ENCODE measurements at regions not wholly inside any gene's neighbourhood (a gene's known extent, or its start where the extent isn't known, plus 50 kb on each side); places are given as distances from the start of the nearest gene placed in this dataset.
A peak's percentile ranks its signal among the peaks of the same experiment; 100 is the strongest.
"Not testable (repeated sequence)": the region's sequence is repeated elsewhere in the genome, so short reads cannot be mapped to it uniquely, and the experiment has no call there.

DNA sequence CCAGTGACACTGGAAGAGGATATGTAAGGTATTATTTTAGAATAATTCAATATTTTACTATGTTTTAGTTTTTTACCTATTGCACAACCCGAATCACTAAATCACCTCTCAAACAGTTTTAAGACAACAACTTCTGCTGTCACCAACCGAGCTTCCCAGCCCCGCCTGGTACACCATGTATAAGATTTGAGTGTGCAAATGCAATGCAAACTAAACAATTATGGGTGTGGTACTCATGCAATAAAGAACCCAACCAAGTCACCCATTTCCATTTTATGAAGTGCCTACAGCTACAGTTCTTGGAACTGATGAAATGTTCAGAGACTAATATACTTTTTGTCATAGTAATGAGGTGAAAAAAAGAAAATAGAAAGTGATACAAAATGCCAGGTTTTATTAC, 256.2 kb downstream of the TAFA4 start:
- DNase-seq: no peak

- DNase-seq: no peak
Observed at GRCh38 chr3:68667346-68667745, 265.0 kb downstream of the TAFA4 start.

- DNase-seq: no peak
Observed at GRCh38 chr3:68666429-68667136, 265.8 kb downstream of the TAFA4 start.

GRCh38 chr3:68664276-68664675, 268.1 kb downstream of the TAFA4 start:
- no peak for DNase-seq

DNA sequence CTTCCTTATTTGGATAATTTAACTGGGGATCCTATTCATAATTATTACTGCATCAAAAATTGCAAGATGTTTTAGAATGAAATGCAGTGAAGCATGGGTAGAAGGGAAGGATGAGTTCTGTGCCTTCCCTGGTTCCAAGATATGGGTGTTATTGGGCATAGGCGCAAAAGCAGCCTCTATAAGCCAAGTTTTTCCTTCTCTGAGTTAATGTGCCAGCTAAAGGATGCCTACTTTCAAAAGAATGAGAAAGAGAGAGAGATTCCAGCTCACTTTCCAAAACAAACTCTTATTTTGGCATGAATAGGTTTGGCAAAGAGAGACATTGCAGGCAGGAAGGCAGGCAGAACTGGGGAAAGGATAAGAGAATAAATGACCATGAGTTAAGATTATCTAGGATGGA, 270.2 kb downstream of the TAFA4 start:
- no peak for DNase-seq

DNA sequence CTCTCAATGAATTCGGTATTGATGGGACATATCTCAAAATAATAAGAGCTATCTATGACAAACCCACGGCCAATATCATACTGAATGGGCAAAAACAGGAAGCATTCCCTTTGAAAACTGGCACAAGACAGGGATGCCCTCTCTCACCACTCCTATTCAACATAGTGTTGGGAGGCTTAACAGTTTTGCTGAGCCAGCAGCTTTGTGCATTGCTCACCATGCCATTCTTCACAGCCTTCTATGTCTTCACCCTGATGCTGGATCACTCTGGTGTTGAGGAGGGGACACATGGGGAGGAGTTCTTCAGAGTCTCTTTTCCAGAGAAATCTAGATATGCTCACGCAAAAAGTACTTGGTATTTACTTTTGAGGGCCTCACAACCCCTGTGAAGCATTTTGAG, 281.7 kb downstream of the TAFA4 start:
- not testable (repeated sequence) for DNase-seq

DNA sequence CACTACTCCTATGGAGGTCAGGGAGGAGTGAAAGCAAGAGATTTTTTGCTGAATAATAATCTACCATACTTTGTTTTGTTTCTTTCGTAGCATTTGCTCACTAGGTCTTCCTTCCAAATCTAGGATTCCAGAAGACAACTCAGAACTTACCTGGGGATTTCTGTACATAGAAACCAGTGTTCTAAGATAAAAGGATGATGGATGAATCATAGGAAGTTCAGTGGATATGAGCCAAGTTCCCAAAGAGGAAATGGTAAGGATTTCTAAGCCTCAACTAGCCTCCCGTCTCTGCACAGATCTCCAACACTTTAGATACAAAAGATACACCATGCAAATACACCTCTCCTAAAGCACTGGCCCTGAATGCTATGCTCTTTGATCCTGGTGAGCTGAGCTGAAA, 283.9 kb downstream of the TAFA4 start:
- no peak for DNase-seq

DNA sequence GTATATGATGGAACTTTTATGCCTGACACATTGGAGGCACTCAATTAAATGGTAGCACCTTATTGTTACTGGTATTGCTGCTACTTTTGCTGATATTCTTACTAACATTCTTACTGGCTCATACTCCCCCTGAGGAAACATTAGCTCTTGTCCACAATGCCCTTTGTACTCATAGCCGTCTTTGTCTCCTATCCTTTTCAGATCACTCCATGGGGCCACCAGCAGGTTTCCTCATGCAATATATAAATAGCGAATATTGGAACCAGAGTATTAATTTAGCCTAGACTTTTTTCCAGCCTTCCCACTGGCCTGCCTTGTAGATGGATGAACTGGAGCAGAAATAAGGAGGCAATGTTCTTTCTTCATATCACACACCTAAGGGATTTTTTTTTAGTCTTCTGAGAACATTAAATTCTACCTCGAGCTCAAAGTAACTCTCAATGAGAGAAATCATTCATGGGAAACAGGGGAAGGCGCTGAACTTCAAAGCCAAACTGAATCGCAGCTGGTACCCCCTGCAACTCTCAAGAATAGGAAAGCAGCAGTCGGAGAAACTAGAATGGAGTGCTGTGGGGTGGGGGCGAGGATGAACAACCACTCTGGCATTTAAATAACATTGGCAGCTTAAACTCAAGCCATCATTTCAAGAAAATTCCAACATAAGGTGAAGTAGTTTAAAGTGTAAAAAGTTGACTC, 300.3 kb downstream of the TAFA4 start:
- DNase-seq: no peak

GRCh38 chr3:68620211-68620610, 312.1 kb downstream of the TAFA4 start:
- no peak for DNase-seq

- no peak for DNase-seq
Observed at GRCh38 chr3:68614087-68614486, 318.3 kb downstream of the TAFA4 start.

DNA sequence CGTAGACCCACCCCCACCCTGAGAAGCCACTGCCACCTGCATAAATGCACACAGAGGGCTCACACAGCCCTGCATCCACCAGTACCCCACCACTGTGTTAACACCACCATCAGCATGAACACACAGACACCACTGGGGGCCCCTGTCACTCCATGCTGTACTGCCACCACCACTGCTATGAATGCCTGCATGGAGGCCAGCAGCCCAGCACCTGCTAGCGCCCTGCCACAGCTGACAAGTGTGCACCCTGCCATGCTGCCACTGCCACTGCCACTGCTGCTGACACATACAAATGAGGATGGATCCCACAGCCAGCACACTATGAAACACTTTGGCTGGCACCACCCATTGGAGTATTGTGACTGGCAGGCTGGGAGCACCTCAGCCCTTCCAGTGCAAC, 361.0 kb downstream of the TAFA4 start:
- DNase-seq: no peak

DNA sequence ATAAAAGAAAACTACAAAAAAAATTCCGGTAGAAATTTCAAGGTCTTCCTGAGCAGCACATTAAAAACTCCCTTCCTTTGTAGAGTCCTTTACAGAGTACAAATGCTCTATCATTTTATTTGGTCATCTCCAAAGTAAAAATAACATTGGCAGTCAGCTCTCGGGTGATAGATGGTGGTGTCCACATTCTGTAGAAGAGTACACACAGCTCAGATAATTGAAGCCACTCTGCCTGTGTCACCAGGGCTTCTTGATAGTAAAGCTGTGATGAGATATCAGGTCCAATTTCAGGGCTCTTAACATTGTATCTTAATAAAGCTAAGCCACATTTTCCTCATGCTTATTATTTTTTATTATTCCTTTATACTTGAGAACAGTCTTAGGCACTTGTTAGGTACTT, 371.6 kb downstream of the TAFA4 start:
- DNase-seq: no peak

GRCh38 chr3:68535782-68536181, 396.6 kb downstream of the TAFA4 start:
- DNase-seq: no peak

DNA sequence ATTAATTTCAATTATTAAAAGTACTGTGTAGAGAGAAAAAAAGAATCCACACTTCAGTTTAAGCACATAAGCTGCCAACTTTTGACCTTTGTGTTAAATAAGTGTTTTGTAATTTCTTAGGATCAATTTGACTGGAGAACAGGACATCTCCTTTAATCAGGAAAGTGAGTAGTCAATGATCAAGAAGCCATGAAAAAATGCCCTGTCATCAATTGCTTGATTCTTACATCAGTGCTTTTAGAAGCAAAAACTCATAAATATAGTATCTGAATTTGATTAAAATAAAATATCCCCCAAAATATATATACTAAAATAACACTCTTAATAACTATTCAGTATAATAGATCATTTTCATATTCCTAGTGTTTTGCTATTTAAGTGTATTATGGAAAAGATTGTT, 409.0 kb downstream of the TAFA4 start:
- no peak for DNase-seq

- peak in 1 of 2 experiments; percentile 31 for DNase-seq
Observed at GRCh38 chr3:68515237-68515636, 417.1 kb downstream of the TAFA4 start.

DNA sequence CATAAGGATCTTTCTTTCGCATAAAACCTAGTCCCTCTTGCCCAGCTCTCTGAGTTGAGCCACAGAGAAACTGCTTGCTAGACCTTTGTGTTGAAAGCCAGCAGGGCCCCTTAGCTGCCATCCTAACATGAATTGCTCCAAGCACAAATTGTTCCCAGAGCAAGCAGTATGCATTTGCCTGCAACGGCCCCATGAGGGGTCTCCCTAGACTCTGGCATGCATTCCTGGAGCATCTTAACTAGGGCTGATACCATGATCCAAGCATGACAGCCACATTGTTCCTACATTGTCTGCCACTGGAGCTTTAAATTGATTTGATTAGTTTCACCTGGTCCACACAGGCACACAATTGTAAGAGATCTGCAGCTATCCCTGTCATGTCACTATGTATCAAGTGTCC, 428.1 kb downstream of the TAFA4 start:
- DNase-seq: no peak

DNA sequence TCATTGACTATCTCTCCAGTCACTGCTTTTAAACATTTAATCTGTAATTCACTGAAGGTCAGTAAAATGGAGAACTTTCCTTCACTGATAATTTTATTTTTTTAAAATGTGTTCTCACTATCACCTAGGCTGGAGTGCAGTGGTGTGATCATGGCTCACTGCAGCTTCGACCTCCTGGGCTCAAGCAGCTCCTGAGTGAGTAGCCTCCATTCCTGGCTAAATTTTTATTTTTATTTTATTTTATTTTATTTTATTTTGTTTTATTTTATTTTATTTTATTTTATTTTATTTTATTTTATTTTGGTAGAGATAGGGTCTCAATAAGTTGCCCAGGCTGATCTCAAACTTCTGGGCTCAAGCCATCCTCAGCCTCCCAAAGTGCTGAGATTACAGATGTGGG, 446.5 kb downstream of the TAFA4 start:
- DNase-seq: not testable (repeated sequence)

- DNase-seq: peak in 1 of 2 experiments; percentile 52
Observed at GRCh38 chr3:68485051-68485450, 447.3 kb downstream of the TAFA4 start.

DNA sequence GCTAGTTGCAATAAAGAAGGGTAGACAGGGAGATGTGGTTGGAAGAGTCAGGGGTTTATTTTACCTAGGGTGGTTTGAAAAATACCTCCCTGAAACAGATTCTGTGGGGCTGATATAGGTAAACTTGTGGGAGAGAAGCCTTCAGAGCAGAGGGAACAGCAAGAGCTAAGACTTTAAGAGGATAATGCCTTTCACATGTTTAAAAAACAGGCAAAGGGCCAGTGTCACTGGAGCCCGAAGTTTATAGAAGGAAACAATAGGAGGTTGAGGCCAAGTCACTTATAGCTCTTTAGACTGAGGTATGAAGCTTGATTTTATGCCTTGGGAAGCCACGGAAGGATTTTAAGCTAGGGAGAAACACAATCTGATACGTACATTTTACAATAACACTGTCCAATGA, 448.7 kb downstream of the TAFA4 start:
- peak in 1 of 2 experiments; percentile 11 for DNase-seq

DNA sequence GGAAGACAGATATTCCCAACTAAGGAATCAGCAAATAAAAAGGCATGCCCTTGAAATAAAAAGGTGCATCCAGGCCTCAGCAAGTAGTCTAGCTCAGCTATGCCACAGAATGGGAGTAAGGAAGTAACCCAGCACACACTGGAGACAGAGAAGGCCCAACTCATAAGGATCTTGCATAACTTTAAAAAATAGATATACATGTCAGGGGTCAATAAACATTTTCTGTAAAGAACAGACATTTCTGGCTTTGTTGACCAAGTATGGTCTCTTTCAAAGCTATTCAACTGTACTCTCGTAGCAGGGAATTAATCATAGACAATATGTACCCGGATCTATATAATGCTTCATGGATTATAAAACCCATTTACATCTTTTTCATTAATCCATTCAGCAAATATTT, 449.3 kb downstream of the TAFA4 start:
- no peak for DNase-seq

DNA sequence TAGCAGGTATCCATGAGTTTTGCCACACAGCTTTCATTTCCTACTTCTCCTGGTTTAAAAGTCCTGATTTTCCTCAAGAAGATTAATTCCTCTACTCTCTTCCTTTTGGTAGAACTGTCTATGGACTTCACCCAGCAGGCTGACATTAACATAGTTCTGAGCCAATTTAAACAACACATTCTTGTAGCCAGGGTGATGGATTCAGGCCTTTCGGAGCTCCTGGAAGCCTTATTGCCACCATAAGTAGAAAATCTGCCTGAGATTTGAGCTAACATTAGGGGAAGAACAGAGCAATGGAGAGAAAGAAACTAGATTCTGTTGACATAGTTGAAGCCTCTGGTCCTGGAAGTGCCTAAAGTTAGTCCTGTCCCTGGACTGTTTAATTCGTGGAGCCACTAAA, 449.8 kb downstream of the TAFA4 start:
- DNase-seq: no peak

DNA sequence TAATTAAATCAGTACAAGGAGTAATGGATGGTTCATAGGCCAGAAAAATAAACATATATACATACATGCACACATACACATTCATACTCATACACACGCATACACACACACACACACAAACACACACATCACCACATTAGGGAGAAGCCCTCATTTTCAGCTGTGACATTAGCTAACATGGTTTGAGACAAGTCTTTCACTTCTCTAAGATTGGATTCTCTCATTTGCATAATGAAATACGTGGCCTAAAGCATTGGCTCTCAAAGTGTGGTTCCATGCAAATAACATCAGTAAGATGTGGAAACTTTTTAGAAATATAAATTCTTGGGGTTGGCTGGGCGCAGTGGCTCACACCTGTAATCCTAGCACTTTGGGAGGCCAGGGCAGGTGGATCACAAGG, 452.6 kb downstream of the TAFA4 start:
- DNase-seq: no peak

DNA sequence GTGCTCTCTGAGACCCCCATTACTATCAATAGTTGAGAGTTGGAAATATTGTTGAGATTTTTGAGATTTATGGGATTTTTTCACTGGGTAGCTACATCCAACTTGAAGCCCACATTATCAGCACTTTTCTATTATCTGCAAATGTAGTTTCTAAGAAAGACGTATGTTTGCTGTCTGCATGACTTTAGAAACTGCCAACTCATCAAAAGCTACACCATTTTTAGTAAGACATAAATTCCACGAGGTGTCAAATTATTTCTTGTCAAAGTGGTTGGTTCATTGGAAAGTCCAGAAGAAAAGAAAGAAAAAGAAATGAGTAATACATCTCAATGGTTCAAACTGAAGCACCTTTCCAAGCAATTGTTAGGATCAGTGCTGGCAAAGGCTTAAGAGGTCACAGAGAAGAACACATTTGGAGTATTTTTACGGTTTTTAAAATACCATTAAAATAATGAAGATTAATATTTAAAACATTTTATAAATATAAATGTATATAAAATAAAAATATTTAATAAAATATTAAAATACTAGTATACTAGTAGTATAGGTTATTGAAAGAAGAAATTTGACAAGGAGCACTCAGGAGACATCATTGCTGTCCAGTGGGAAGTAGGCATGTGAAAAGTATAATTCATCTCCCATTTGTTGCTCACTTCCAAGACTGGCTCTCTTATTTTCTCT, 463.5 kb downstream of the TAFA4 start:
- no peak for DNase-seq

- DNase-seq: no peak
Observed at GRCh38 chr3:68467465-68467864, 464.9 kb downstream of the TAFA4 start.

Measured in NCI-H524 (cell line).